Keratinocyte (primary cell): ENCODE measurements at regions not wholly inside any gene's neighbourhood (a gene's known extent, or its start where the extent isn't known, plus 50 kb on each side); places are given as distances from the start of the nearest gene placed in this dataset.
"Not testable (repeated sequence)": the region's sequence is repeated elsewhere in the genome, so short reads cannot be mapped to it uniquely, and the experiment has no call there.

Source experiments
- DNase-seq: peaks from one replicate; pipeline ENCODE4 v3.0.0-alpha.2; 2011; ENCODE audit warnings: low read depth, missing footprints, low spot score
- FAIRE-seq: peaks from 2 replicates; lab custom pipeline; 2011; peaks lifted over from hg19 to GRCh38; lab: Jason Lieb, UNC
- H2AFZ ChIP-seq: 2 replicates; pipeline ENCODE4 v1.6.0; 2012; ENCODE audit warnings: low read length, control low read depth, inconsistent platforms; ENCODE audit not compliant: control insufficient read depth
- H3K27ac ChIP-seq: 2 replicates; pipeline ENCODE4 v1.5.1; 2011; ENCODE audit warnings: low read length; ENCODE audit not compliant: control insufficient read depth, insufficient read depth
- H3K27me3 ChIP-seq: 3 replicates; pipeline ENCODE4 v1.6.0; 2011; ENCODE audit warnings: low read length; ENCODE audit not compliant: control insufficient read depth, insufficient read depth; ENCODE audit errors: extremely low read depth
- H3K36me3 ChIP-seq, 2 experiments: 2 replicates in 1 of 2; 3 replicates in 1 of 2; pipeline ENCODE4 v1.5.1; 2011; ENCODE audit warnings: low read length in 2 of 2, mild to moderate bottlenecking in 1 of 2; ENCODE audit not compliant: control insufficient read depth in 2 of 2, insufficient read depth in 2 of 2; ENCODE audit errors: extremely low read depth in 1 of 2
- H3K4me1 ChIP-seq: 3 replicates; pipeline ENCODE4 v1.5.1; 2011; ENCODE audit warnings: low read length; ENCODE audit not compliant: control insufficient read depth, insufficient read depth; ENCODE audit errors: extremely low read depth
- H3K4me2 ChIP-seq: 3 replicates; pipeline ENCODE4 v1.6.0; 2011; ENCODE audit warnings: low read depth, low read length; ENCODE audit not compliant: control insufficient read depth, insufficient read depth; ENCODE audit errors: extremely low read depth
- H3K4me3 ChIP-seq, 3 experiments: fragments of 200-600 bp in 1 of 3; sonication (generic) in 1 of 3; 2 replicates in 2 of 3; 3 replicates in 1 of 3; pipeline ENCODE4 v1.5.1; 2011 to 2016; ENCODE audit warnings: low read length in 3 of 3, mild to moderate bottlenecking in 3 of 3, control low read depth in 2 of 3, inconsistent platforms in 1 of 3, low read depth in 1 of 3, mixed read lengths in 1 of 3, mixed run types in 1 of 3, moderate library complexity in 1 of 3; ENCODE audit not compliant: control insufficient read depth in 2 of 3, insufficient read depth in 2 of 3; ENCODE audit errors: extremely low read depth in 1 of 3
- H3K79me2 ChIP-seq: 2 replicates; pipeline ENCODE4 v1.6.0; 2012; ENCODE audit warnings: low read length; ENCODE audit not compliant: control insufficient read depth, insufficient read depth
- H3K9ac ChIP-seq: 3 replicates; pipeline ENCODE4 v1.6.0; 2011; ENCODE audit warnings: low read length; ENCODE audit not compliant: control insufficient read depth, insufficient read depth; ENCODE audit errors: extremely low read depth
- H3K9me1 ChIP-seq: 3 replicates; pipeline ENCODE4 v1.6.0; 2011; ENCODE audit warnings: low read length; ENCODE audit not compliant: control insufficient read depth, insufficient read depth; ENCODE audit errors: extremely low read depth
- H3K9me3 ChIP-seq: 2 replicates; pipeline ENCODE4 v1.5.1; 2012; ENCODE audit warnings: low read depth, low read length; ENCODE audit not compliant: control insufficient read depth
- H4K20me1 ChIP-seq: 3 replicates; pipeline ENCODE4 v1.6.0; 2011; ENCODE audit warnings: low read length; ENCODE audit not compliant: control insufficient read depth, insufficient read depth; ENCODE audit errors: extremely low read depth
- CTCF ChIP-seq, 3 experiments: IDR thresholded peaks in 1 of 3; conservative IDR thresholded peaks in 1 of 3; optimal IDR thresholded peaks in 1 of 3; 2 replicates in 2 of 3; 3 replicates in 1 of 3; pipeline versions ENCODE3 to v1.5.1; 2011; ENCODE audit warnings: low read length in 3 of 3, mild to moderate bottlenecking in 3 of 3, moderate library complexity in 2 of 3, control low read depth in 1 of 3, inconsistent platforms in 1 of 3; ENCODE audit not compliant: insufficient read depth in 2 of 3; ENCODE audit errors: extremely low read depth in 1 of 3
- EZH2 ChIP-seq: IDR thresholded peaks from one replicate; pipeline ENCODE4 v1.6.1; 2012; ENCODE audit warnings: inconsistent platforms, mild to moderate bottlenecking, low read length, moderate library complexity
- dilution Hi-C: fragments of 300-500 bp; cut with MboI; formaldehyde crosslinking; loops from one replicate; pipeline ENCODE4 v1.7.0; 2020; ENCODE audit warnings: low sequenced_read_pairs; ENCODE audit not compliant: extremely low pct_ligation_motif_present

- Histone ChIP-seq H3K36me3 (no peaks in the 10 kb centered on the region), H3K9ac (no peak overlapping the region), H3K4me2 (no peak overlapping the region), H4K20me1 (no peaks in the 10 kb centered on the region), H3K4me3 (no peak overlapping the region), H3K27me3 (no peaks in the 10 kb centered on the region), H3K9me3 (no peaks in the 10 kb centered on the region), H3K9me1 (no peaks in the 10 kb centered on the region), H2AFZ (no peak overlapping the region), H3K79me2 (no peaks in the 10 kb centered on the region), H3K4me1 (no peaks in the 10 kb centered on the region), H3K27ac (no peak overlapping the region)
- FAIRE-seq (no peak), DNase-seq (no peak)
- no peak for TF ChIP-seq CTCF (optimal IDR thresholded peaks at IDR 0.05 in 1 of 3, IDR thresholded peaks at IDR 0.05 in 1 of 3, conservative IDR thresholded peaks at IDR 0.05 in 1 of 3; ENCODE audit: extremely low read depth in 1 of 3, insufficient read depth in 2 of 3, low read length in 3 of 3)
- dilution Hi-C loops, result no loop called here
Observed at GRCh38 chr9:75551861-75552260, 338.6 kb upstream of the PCSK5 start.

GRCh38 chr9:75552941-75553340 is 337.5 kb upstream of the PCSK5 start:
- no peak for DNase-seq
- H3K27ac ChIP-seq, result no peak overlapping the region
- H2AFZ ChIP-seq, result no peak overlapping the region
- no peaks in the 10 kb centered on the region for H3K36me3 ChIP-seq
- H3K4me3 ChIP-seq, result no peak overlapping the region
- H4K20me1 ChIP-seq, result no peaks in the 10 kb centered on the region
- no peaks in the 10 kb centered on the region for H3K27me3 ChIP-seq
- H3K9me1 ChIP-seq, result no peaks in the 10 kb centered on the region
- no peaks in the 10 kb centered on the region for H3K4me1 ChIP-seq
- TF ChIP-seq CTCF (optimal IDR thresholded peaks at IDR 0.05 in 1 of 3, IDR thresholded peaks at IDR 0.05 in 1 of 3, conservative IDR thresholded peaks at IDR 0.05 in 1 of 3; ENCODE audit: extremely low read depth in 1 of 3, insufficient read depth in 2 of 3, low read length in 3 of 3) (no peak), EZH2 (no peak)
- no peak for FAIRE-seq
- no peak overlapping the region for H3K4me2 ChIP-seq
- no peak overlapping the region for H3K9ac ChIP-seq
- H3K79me2 ChIP-seq, result no peaks in the 10 kb centered on the region
- dilution Hi-C loops, result no loop called here
- H3K9me3 ChIP-seq, result no peaks in the 10 kb centered on the region

- FAIRE-seq, dilution Hi-C loops, H3K9me1 ChIP-seq, H3K9ac ChIP-seq, H3K4me2 ChIP-seq, H3K36me3 ChIP-seq, H3K4me1 ChIP-seq, H2AFZ ChIP-seq, DNase-seq, H3K79me2 ChIP-seq, H3K4me3 ChIP-seq, H3K9me3 ChIP-seq, H4K20me1 ChIP-seq, H3K27me3 ChIP-seq, H3K27ac ChIP-seq: not testable (repeated sequence)
Observed at GRCh38 chr9:75566813-75567212, 323.7 kb upstream of the PCSK5 start.
